OCI-LY1 (cell line): ENCODE measurements at regions not wholly inside any gene's neighbourhood (a gene's known extent, or its start where the extent isn't known, plus 50 kb on each side); places are given as distances from the start of the nearest gene placed in this dataset.

Source experiments
- H2AFZ ChIP-seq: fragments of 200-600 bp; sonication (generic), shearing (Covaris generic); 2 replicates; pipeline ENCODE4 v1.6.0; 2014; ENCODE audit warnings: antibody characterized with exemption, mild to moderate bottlenecking, low read length
- H3F3A ChIP-seq: fragments of 200-600 bp; sonication (generic), shearing (Covaris generic); 2 replicates; pipeline ENCODE4 v1.6.0; 2014; ENCODE audit warnings: mild to moderate bottlenecking, antibody characterized with exemption, low read length, moderate library complexity; ENCODE audit not compliant: insufficient read depth
- H3K27ac ChIP-seq: fragments of 200-600 bp; sonication (generic); 2 replicates; pipeline ENCODE4 v1.5.1; 2014; ENCODE audit warnings: low read length, mixed run types, mild to moderate bottlenecking, low read depth; ENCODE audit not compliant: poor library complexity, severe bottlenecking
- H3K27me3 ChIP-seq: fragments of 200-600 bp; sonication (generic); 2 replicates; pipeline ENCODE4 v1.6.0; 2014; ENCODE audit warnings: antibody characterized with exemption, mild to moderate bottlenecking, low read length, moderate library complexity; ENCODE audit not compliant: insufficient read depth
- H3K36me3 ChIP-seq: fragments of 200-600 bp; sonication (generic); 2 replicates; pipeline ENCODE4 v1.6.1; 2014; ENCODE audit warnings: mild to moderate bottlenecking, antibody characterized with exemption, low read length, moderate library complexity, mixed read lengths; ENCODE audit not compliant: insufficient read depth
- H3K4me1 ChIP-seq: fragments of 200-600 bp; sonication (generic); 2 replicates; pipeline ENCODE4 v1.5.1; 2014; ENCODE audit warnings: mild to moderate bottlenecking, low read length, moderate library complexity; ENCODE audit not compliant: insufficient read depth, severe bottlenecking
- H3K4me2 ChIP-seq: fragments of 200-600 bp; sonication (generic), shearing (Covaris generic); 2 replicates; pipeline ENCODE4 v1.6.1; 2014; ENCODE audit warnings: low read length
- H3K4me3 ChIP-seq: fragments of 200-600 bp; sonication (generic); 2 replicates; pipeline ENCODE4 v1.5.1; 2014; ENCODE audit warnings: low read length, low read depth, mild to moderate bottlenecking, mixed read lengths; ENCODE audit not compliant: poor library complexity, severe bottlenecking
- H3K79me2 ChIP-seq: fragments of 200-600 bp; shearing (Covaris generic); 2 replicates; pipeline ENCODE4 v1.6.1; 2016; ENCODE audit warnings: mixed run types, low read length, mixed read lengths; ENCODE audit not compliant: insufficient read depth
- H3K9ac ChIP-seq: fragments of 200-600 bp; sonication (generic), shearing (Covaris generic); 2 replicates; pipeline ENCODE4 v1.6.1; 2014; ENCODE audit warnings: mild to moderate bottlenecking, low read length, mixed read lengths
- H3K9me2 ChIP-seq: fragments of 200-600 bp; sonication (generic), shearing (Covaris generic); 2 replicates; pipeline ENCODE4 v1.6.1; 2014; ENCODE audit warnings: low read depth, mild to moderate bottlenecking, low read length, mixed read lengths
- H3K9me3 ChIP-seq: fragments of 200-600 bp; shearing (Covaris generic); 2 replicates; pipeline ENCODE4 v1.6.1; 2014; ENCODE audit warnings: low read length, mixed read lengths
- H4K20me1 ChIP-seq: fragments of 200-600 bp; sonication (generic), shearing (Covaris generic); 2 replicates; pipeline ENCODE4 v1.6.0; 2016; ENCODE audit warnings: mild to moderate bottlenecking, low read length; ENCODE audit not compliant: insufficient read depth
- EZH2 ChIP-seq: fragments of 200-600 bp; sonication (generic), shearing (Covaris generic); IDR thresholded peaks from 2 replicates; pipeline ENCODE4 v1.8.0; 2017; ENCODE audit warnings: borderline replicate concordance, mixed run types, mild to moderate bottlenecking, antibody characterized with exemption, low read length, moderate library complexity, mixed read lengths
- TF ChIP-seq, protein P1 (sequence below): fragments of 200-600 bp; sonication (generic), shearing (Covaris generic); IDR thresholded peaks from 2 replicates; pipeline ENCODE4 v1.5.1; 2017; ENCODE audit warnings: mild to moderate bottlenecking, antibody characterized with exemption, low read length, moderate library complexity, mixed read lengths

DNA sequence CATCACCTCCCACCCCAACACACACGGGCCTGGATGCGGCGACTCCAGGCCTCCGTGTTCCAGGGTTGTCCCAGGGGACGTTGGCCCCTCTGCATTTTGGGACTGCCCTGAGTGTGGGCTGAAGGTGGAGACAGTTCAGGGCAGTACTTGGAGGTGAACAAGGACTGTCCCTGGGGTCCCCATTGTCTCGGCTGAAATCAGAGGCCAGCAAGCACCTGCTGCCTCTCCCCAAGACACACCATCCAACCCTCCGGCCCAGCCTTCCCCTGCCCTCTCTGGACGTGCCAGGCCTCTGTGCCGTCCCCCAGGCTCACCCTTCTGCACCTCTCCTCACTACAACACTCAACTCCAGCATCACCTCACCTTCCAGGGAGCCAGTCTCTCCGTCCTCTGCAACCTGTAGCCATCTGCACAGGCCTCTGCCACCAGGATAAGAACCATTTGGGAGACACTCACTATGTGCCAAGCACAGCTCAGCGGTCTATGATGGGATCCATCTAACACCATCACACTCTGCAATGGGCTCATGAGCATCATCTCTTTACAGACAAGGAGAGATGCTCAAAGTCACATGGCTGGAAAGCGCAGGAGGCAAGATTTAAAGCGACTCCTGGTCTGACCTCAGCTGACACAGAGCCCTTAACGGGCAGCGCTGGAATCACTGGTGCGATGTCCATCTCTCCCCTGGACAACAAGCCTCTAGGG, 104.5 kb upstream of the SEC14L1 start:
- peak overlapping the region; percentile 95 for H3K27ac ChIP-seq
- peaks cover 49% of the 10 kb centered on the region for H3K4me1 ChIP-seq
- H3K9ac ChIP-seq, result peak overlapping the region; percentile 73
- no peaks in the 10 kb centered on the region for H4K20me1 ChIP-seq
- H3F3A ChIP-seq, result no peaks in the 10 kb centered on the region
- H3K36me3 ChIP-seq, result no peaks in the 10 kb centered on the region; the same call in 1 of the 2 replicates
- H2AFZ ChIP-seq, result no peak overlapping the region
- H3K4me2 ChIP-seq, result peak overlapping the region; percentile 87
- H3K9me3 ChIP-seq, result peaks cover 3% of the 10 kb centered on the region; the same call in 1 of the 2 replicates
- TF ChIP-seq, protein P1, sequence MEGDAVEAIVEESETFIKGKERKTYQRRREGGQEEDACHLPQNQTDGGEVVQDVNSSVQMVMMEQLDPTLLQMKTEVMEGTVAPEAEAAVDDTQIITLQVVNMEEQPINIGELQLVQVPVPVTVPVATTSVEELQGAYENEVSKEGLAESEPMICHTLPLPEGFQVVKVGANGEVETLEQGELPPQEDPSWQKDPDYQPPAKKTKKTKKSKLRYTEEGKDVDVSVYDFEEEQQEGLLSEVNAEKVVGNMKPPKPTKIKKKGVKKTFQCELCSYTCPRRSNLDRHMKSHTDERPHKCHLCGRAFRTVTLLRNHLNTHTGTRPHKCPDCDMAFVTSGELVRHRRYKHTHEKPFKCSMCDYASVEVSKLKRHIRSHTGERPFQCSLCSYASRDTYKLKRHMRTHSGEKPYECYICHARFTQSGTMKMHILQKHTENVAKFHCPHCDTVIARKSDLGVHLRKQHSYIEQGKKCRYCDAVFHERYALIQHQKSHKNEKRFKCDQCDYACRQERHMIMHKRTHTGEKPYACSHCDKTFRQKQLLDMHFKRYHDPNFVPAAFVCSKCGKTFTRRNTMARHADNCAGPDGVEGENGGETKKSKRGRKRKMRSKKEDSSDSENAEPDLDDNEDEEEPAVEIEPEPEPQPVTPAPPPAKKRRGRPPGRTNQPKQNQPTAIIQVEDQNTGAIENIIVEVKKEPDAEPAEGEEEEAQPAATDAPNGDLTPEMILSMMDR, result no peak
- TF ChIP-seq EZH2, result no peak
- H3K79me2 ChIP-seq, result no peaks in the 10 kb centered on the region
- H3K27me3 ChIP-seq, result no peaks in the 10 kb centered on the region
- H3K9me2 ChIP-seq, result no peaks in the 10 kb centered on the region
- H3K4me3 ChIP-seq, result peak overlapping the region; percentile 63

DNA sequence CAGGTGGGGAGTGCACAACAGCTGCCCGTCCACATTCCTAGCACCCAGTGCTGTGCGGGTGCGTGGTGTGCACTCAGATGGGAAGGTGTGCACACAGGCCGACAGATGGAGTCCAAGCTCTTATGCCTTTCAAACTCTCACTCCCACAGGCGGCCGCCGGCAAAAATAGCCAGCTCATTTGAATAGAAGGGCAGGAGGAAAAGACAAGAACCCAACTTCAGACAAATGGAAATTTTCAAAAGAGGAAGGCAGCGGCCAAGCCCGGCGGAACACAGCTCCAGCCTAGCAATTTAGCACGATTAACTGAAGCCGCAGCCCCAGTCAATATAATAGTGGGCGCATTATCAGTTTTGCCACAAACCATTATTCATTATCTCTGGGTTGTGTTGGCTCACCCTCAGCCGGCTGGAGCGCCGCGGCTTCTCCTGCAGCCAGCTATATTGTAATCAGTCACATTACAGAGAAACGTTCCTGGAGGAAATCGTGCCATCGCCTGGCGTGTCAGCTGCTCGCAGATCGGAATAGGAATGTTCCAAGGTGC, 103.9 kb upstream of the SEC14L1 start:
- Histone ChIP-seq H3K4me3 (peak overlapping the region; percentile 63), H3K4me1 (peaks cover 49% of the 10 kb centered on the region), H3K36me3 (no peaks in the 10 kb centered on the region; the same call in 1 of the 2 replicates), H3F3A (no peaks in the 10 kb centered on the region), H3K79me2 (no peaks in the 10 kb centered on the region), H3K9me2 (no peaks in the 10 kb centered on the region), H3K27me3 (no peaks in the 10 kb centered on the region), H2AFZ (no peak overlapping the region), H3K9ac (peak overlapping the region; percentile 73), H3K9me3 (peaks cover under 1% of the 10 kb centered on the region; the same call in 1 of the 2 replicates), H3K4me2 (peak overlapping the region; percentile 87), H4K20me1 (no peaks in the 10 kb centered on the region), H3K27ac (peak overlapping the region; percentile 95)
- TF ChIP-seq, protein P1, result peak; percentile 59
- TF ChIP-seq EZH2, result no peak

DNA sequence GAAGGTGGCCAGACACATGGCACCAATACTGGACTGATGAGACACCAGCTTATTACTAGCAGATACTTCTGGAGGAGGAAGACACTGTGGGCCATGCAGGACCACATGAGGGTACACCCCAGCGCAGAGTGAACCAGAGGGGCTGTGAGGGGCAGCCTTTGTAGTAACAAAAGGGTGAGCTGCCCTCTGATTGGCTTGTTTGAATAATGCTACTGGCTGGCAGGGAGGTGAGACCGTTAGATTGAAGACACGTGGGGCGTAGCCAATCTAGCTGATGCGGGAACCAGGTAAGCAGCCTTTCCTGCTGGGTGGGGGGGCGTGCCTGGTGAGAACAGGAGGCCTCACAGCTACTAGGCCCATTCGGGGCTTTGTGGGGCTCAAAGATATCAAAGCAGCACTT, 102.8 kb upstream of the SEC14L1 start:
- Histone ChIP-seq H4K20me1 (no peaks in the 10 kb centered on the region), H3K9me2 (no peaks in the 10 kb centered on the region), H3K4me1 (peaks cover 49% of the 10 kb centered on the region), H3K9ac (peak overlapping the region; percentile 73; the same call in 1 of the 2 replicates), H3K4me2 (peak overlapping the region; percentile 87; the same call in 1 of the 2 replicates), H3K4me3 (peak overlapping the region; percentile 63), H3K27me3 (no peaks in the 10 kb centered on the region), H3K9me3 (no peaks in the 10 kb centered on the region), H2AFZ (no peak overlapping the region), H3K36me3 (no peaks in the 10 kb centered on the region), H3F3A (no peaks in the 10 kb centered on the region), H3K27ac (peak overlapping the region; percentile 95), H3K79me2 (no peaks in the 10 kb centered on the region)
- no peak for TF ChIP-seq EZH2
- TF ChIP-seq, protein P1, result no peak
